K562 (cell line): ENCODE measurements at regions not wholly inside any gene's neighbourhood (a gene's known extent, or its start where the extent isn't known, plus 50 kb on each side); places are given as distances from the start of the nearest gene placed in this dataset.

ENCODE experiments used
- ATAC-seq: fragments of 200-7000 bp; cut with Tn5 transposase; 3 replicates; pipeline ENCODE4 v1.9.1; 2020; ENCODE audit warnings: moderate library complexity
- BruUV-seq: library from RNA; stranded (reverse); fragments of 400-500 nt; replicated peaks from 2 replicates; lab custom pipeline; 2021; lab: Mats Ljungman, UMichigan
- CTCF ChIA-PET: fragments of 300-600 bp; formaldehyde crosslinking; extraction: SDS; loops from one replicate; lab custom pipeline; 2021; ENCODE audit warnings: low intra/inter-chr PET ratio; lab: Yijun Ruan, JAX
- POLR2A ChIA-PET: fragments of 300-600, 350-650 bp; sonication (Branson Sonifier 250); formaldehyde crosslinking; extraction: SDS; loops from one replicate; lab custom pipeline; 2021; ENCODE audit warnings: antibody characterized with exemption, inconsistent platforms; lab: Yijun Ruan, JAX
- DNase-seq, 4 experiments: peaks; one replicate each; pipeline versions ENCODE4 v3.0.0 to v3.0.0-alpha.2; 2011 to 2018; ENCODE audit warnings: low spot score in 3 of 4, mixed read lengths in 3 of 4; ENCODE audit errors: extremely low read depth in 1 of 4
- FAIRE-seq: peaks from 2 replicates; lab custom pipeline; 2011; peaks lifted over from hg19 to GRCh38; lab: Jason Lieb, UNC
- H2AFZ ChIP-seq: 2 replicates; pipeline ENCODE4 v1.6.0; 2011; ENCODE audit warnings: low read depth, low read length, control low read depth, inconsistent platforms
- H3K27ac ChIP-seq: fragments of 200-600 bp; 3 replicates; pipeline ENCODE4 v1.8.0; 2011; ENCODE audit warnings: low read depth, mild to moderate bottlenecking, control low read depth, inconsistent platforms, low read length, moderate library complexity, mixed read lengths; ENCODE audit errors: extremely low read depth
- H3K27me3 ChIP-seq, 2 experiments: fragments of 300-600 bp in 1 of 2; 2 replicates in 1 of 2; 3 replicates in 1 of 2; pipeline versions ENCODE4 v1.6.0 to v1.8.0; 2011; ENCODE audit warnings: inconsistent platforms in 2 of 2, low read length in 2 of 2, mild to moderate bottlenecking in 1 of 2, mixed read lengths in 1 of 2, moderate library complexity in 1 of 2; ENCODE audit not compliant: control insufficient read depth in 2 of 2, insufficient read depth in 2 of 2
- H3K36me3 ChIP-seq: fragments of 300-600 bp; 3 replicates; pipeline ENCODE4 v1.8.0; 2011; ENCODE audit warnings: mild to moderate bottlenecking, low read length, inconsistent platforms; ENCODE audit not compliant: control insufficient read depth, insufficient read depth
- H3K4me1 ChIP-seq, 2 experiments: fragments of 200-600 bp in 1 of 2; replicated peaks in 1 of 2; 2 replicates in 1 of 2; 3 replicates in 1 of 2; pipeline versions ENCODE4 v1.5.1 to v1.8.0; 2011; ENCODE audit warnings: inconsistent platforms in 2 of 2, low read length in 2 of 2, mild to moderate bottlenecking in 1 of 2, mixed read lengths in 1 of 2, moderate library complexity in 1 of 2; ENCODE audit not compliant: control insufficient read depth in 2 of 2, insufficient read depth in 2 of 2
- H3K4me2 ChIP-seq: 2 replicates; pipeline ENCODE4 v1.6.1; 2011; ENCODE audit warnings: low read length, control low read depth, inconsistent platforms, mixed read lengths; ENCODE audit not compliant: insufficient read depth
- H3K4me3 ChIP-seq: fragments of 200-600 bp; sonication (generic), shearing (Covaris generic); 2 replicates; pipeline ENCODE4 v1.5.1; 2016; ENCODE audit warnings: control low read depth, inconsistent platforms
- H3K79me2 ChIP-seq: fragments of 200-600 bp; 3 replicates; pipeline ENCODE4 v1.8.0; 2011; ENCODE audit warnings: low read length, inconsistent platforms; ENCODE audit not compliant: control insufficient read depth, insufficient read depth
- H3K9ac ChIP-seq, 2 experiments: 2 replicates each; pipeline versions ENCODE4 v1.6.0 to v1.6.1; 2011; ENCODE audit warnings: low read depth in 2 of 2, low read length in 2 of 2, control low read depth in 1 of 2, inconsistent platforms in 1 of 2, mild to moderate bottlenecking in 1 of 2, mixed read lengths in 1 of 2; ENCODE audit not compliant: insufficient read depth in 1 of 2
- H3K9me1 ChIP-seq: one replicate; pipeline ENCODE4 v1.6.0; 2011; ENCODE audit warnings: inconsistent platforms, mild to moderate bottlenecking, low read length, moderate library complexity; ENCODE audit not compliant: control insufficient read depth, insufficient read depth
- H3K9me3 ChIP-seq: replicated peaks from 2 replicates; pipeline ENCODE4 v1.5.1; 2011; ENCODE audit warnings: low read depth, low read length, inconsistent platforms; ENCODE audit not compliant: control insufficient read depth, insufficient read depth
- H4K20me1 ChIP-seq: replicated peaks from 2 replicates; pipeline ENCODE4 v1.6.1; 2011; ENCODE audit warnings: low read length, inconsistent platforms, mixed read lengths; ENCODE audit not compliant: control insufficient read depth, insufficient read depth
- CBX2 ChIP-seq: fragments of 200-600 bp; sonication (generic); IDR thresholded peaks from one replicate; pipeline ENCODE4 v1.6.1; 2012; ENCODE audit warnings: mild to moderate bottlenecking, low read length, inconsistent platforms; ENCODE audit not compliant: insufficient read depth, poor library complexity, severe bottlenecking
- ERF ChIP-seq: fragments of 450-650 bp; formaldehyde crosslinking; IDR thresholded peaks from 2 replicates; pipeline ENCODE4 v1.4.0; 2020; ENCODE audit warnings: mild to moderate bottlenecking, mixed read lengths
- HDAC2 ChIP-seq: fragments of 450-650 bp; IDR thresholded peaks from 2 replicates; pipeline ENCODE4 v1.6.1; 2016; ENCODE audit warnings: mild to moderate bottlenecking
- HNRNPL ChIP-seq: fragments of 200-400 bp; formaldehyde crosslinking; IDR thresholded peaks from 2 replicates; pipeline ENCODE4 v1.6.1; 2017; ENCODE audit warnings: low read depth, mild to moderate bottlenecking, low read length
- JUN ChIP-seq, 2 experiments: sonication (generic) in 1 of 2; formaldehyde crosslinking in 1 of 2; IDR thresholded peaks; 2 replicates each; pipeline versions ENCODE4 v1.6.1 to v1.8.0; 2012 to 2022; ENCODE audit warnings: borderline replicate concordance in 2 of 2, mild to moderate bottlenecking in 2 of 2, improper control_type of control experiment in 1 of 2, low read depth in 1 of 2, low read length in 1 of 2, missing genetic modification reagents in 1 of 2
- MTA1 ChIP-seq: fragments of 450-650 bp; IDR thresholded peaks from 2 replicates; pipeline ENCODE4 v1.6.1; 2017; ENCODE audit warnings: borderline replicate concordance
- MTA3 ChIP-seq: fragments of 450-650 bp; formaldehyde crosslinking; IDR thresholded peaks from 2 replicates; pipeline ENCODE4 v1.6.1; 2017; ENCODE audit warnings: mild to moderate bottlenecking, borderline replicate concordance
- MYNN ChIP-seq, 2 experiments: sonication (generic); formaldehyde crosslinking in 1 of 2; IDR thresholded peaks; 2 replicates each; pipeline versions ENCODE4 v1.5.0 to v1.6.1; 2016 to 2020; ENCODE audit warnings: antibody characterized with exemption in 1 of 2, missing genetic modification reagents in 1 of 2
- NRF1 ChIP-seq, 2 experiments: fragments of 450-650 bp; IDR thresholded peaks in 1 of 2; conservative IDR thresholded peaks in 1 of 2; 2 replicates each; pipeline ENCODE4 v1.6.1; 2014; ENCODE audit warnings: mild to moderate bottlenecking in 2 of 2
- SETDB1 ChIP-seq: IDR thresholded peaks from one replicate; pipeline ENCODE4 v1.6.1; 2012; ENCODE audit warnings: low read length, control low read depth, inconsistent platforms
- TCF7L2 ChIP-seq: fragments of 150-350 bp; IDR thresholded peaks from 2 replicates; pipeline ENCODE4 v1.6.1; 2016; ENCODE audit warnings: low read depth, mild to moderate bottlenecking, low read length, moderate library complexity
- ZSCAN29 ChIP-seq: fragments of 450-650 bp; IDR thresholded peaks from 2 replicates; pipeline ENCODE4 v1.6.1; 2017
- WGBS: fragments of 100-300 bp; shearing (Covaris generic); methylation state at CpG from one replicate; pipeline ENCODE4 v1.1.6; 2016; ENCODE audit warnings: low coverage, mixed read lengths; ENCODE audit not compliant: insufficient coverage; ENCODE audit errors: missing lambda C conversion rate; 5-methylcytosine and 5-hydroxymethylcytosine counted together
- in situ Hi-C: fragments of 300-500 bp; cut with MboI; formaldehyde crosslinking; loops from 4 replicates; pipeline ENCODE4 v1.15.0; 2018; ENCODE audit warnings: inconsistent platforms, mixed read lengths
- intact Hi-C: fragments of 100-400 bp; cut with micrococcal nuclease; formaldehyde crosslinking; loops from 2 replicates; pipeline ENCODE4 v1.14.2; 2022
- TF ChIP-seq, protein P1 (sequence below): fragments of 450-650 bp; IDR thresholded peaks from 2 replicates; pipeline ENCODE4 v1.7.1; 2018; ENCODE audit warnings: mild to moderate bottlenecking, low read depth; ENCODE audit not compliant: partially characterized antibody
- TF ChIP-seq, protein P2 (sequence below), 2 experiments: fragments of 450-650 bp; conservative IDR thresholded peaks; 2 replicates each; pipeline ENCODE4 v1.6.1; 2017; ENCODE audit warnings: mild to moderate bottlenecking in 2 of 2, moderate library complexity in 2 of 2
- TF ChIP-seq, protein P3 (sequence below): sonication (generic); formaldehyde crosslinking; IDR thresholded peaks from 2 replicates; pipeline ENCODE4 v1.8.0; 2022; ENCODE audit warnings: mild to moderate bottlenecking, missing genetic modification reagents

DNA sequence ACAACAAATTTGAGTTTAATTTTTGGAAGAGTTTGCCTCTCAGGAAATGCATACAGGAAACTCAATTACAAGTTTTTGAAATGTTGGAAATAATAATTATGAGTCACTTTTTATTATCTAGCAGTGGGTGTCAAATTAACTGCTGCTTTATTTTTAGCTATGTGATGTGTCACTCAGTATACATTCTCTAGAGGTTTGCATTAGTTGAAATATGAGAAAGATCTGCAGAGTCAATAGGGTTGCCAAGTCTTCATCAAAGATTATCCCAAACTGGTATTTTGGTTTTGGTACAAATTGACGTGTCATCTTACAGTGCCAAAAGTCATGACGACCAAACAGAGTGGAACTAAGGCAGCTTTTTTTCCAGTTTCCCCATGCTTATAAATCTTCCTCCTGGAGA lies 54.3 kb upstream of the DIPK1A start:
- H4K20me1 ChIP-seq: no peaks in the 10 kb centered on the region
- intact Hi-C loops: loop anchor here (1.0 kb wide), 1 partner anchor 16 kb away; no protein-coding TSS in a partner anchor
- CTCF ChIA-PET: no interaction called here
- no peak overlapping the region for H3K9ac ChIP-seq
- ATAC-seq (no peak), DNase-seq (no peak), FAIRE-seq (no peak)
- no peak overlapping the region for H2AFZ ChIP-seq
- no peaks in the 10 kb centered on the region for H3K36me3 ChIP-seq
- no peaks in the 10 kb centered on the region for H3K9me1 ChIP-seq
- BruUV-seq: no TSS peak
- POLR2A ChIA-PET: interaction anchor here (1.3 kb wide), 1 partner anchor 8 kb away, joined by 4 read pairs; no protein-coding TSS in a partner anchor
- no peaks in the 10 kb centered on the region for H3K9me3 ChIP-seq
- H3K27ac ChIP-seq: no peak overlapping the region
- no peak overlapping the region for H3K4me2 ChIP-seq
- H3K4me3 ChIP-seq: no peak overlapping the region
- H3K4me1 ChIP-seq: no peaks in the 10 kb centered on the region; a peak in 1 of 5 replicates
- in situ Hi-C loops: no loop called here
- H3K27me3 ChIP-seq: no peaks in the 10 kb centered on the region
- H3K79me2 ChIP-seq: no peaks in the 10 kb centered on the region
- 6% methylated on average over 2 of the region's 2 CpGs for WGBS
- TF ChIP-seq, protein P1, sequence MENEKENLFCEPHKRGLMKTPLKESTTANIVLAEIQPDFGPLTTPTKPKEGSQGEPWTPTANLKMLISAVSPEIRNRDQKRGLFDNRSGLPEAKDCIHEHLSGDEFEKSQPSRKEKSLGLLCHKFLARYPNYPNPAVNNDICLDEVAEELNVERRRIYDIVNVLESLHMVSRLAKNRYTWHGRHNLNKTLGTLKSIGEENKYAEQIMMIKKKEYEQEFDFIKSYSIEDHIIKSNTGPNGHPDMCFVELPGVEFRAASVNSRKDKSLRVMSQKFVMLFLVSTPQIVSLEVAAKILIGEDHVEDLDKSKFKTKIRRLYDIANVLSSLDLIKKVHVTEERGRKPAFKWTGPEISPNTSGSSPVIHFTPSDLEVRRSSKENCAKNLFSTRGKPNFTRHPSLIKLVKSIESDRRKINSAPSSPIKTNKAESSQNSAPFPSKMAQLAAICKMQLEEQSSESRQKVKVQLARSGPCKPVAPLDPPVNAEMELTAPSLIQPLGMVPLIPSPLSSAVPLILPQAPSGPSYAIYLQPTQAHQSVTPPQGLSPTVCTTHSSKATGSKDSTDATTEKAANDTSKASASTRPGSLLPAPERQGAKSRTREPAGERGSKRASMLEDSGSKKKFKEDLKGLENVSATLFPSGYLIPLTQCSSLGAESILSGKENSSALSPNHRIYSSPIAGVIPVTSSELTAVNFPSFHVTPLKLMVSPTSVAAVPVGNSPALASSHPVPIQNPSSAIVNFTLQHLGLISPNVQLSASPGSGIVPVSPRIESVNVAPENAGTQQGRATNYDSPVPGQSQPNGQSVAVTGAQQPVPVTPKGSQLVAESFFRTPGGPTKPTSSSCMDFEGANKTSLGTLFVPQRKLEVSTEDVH: no peak
- TF ChIP-seq HNRNPL: no peak
- no peak for TF ChIP-seq ZSCAN29
- no peak for TF ChIP-seq ERF (CRISPR knock-in tag)
- no peak for TF ChIP-seq NRF1 (conservative IDR thresholded peaks at IDR 0.05 in 1 of 2, IDR thresholded peaks at IDR 0.05 in 1 of 2)
- no peak for TF ChIP-seq CBX2
- TF ChIP-seq MYNN (IDR thresholded peaks at IDR 0.05): no peak
- no peak for TF ChIP-seq MYNN (CRISPR knock-in tag; IDR thresholded peaks at IDR 0.05)
- TF ChIP-seq, protein P2, sequence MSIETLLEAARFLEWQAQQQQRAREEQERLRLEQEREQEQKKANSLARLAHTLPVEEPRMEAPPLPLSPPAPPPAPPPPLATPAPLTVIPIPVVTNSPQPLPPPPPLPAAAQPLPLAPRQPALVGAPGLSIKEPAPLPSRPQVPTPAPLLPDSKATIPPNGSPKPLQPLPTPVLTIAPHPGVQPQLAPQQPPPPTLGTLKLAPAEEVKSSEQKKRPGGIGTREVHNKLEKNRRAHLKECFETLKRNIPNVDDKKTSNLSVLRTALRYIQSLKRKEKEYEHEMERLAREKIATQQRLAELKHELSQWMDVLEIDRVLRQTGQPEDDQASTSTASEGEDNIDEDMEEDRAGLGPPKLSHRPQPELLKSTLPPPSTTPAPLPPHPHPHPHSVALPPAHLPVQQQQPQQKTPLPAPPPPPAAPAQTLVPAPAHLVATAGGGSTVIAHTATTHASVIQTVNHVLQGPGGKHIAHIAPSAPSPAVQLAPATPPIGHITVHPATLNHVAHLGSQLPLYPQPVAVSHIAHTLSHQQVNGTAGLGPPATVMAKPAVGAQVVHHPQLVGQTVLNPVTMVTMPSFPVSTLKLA (conservative IDR thresholded peaks at IDR 0.05): no peak
- no peak for TF ChIP-seq SETDB1
- TF ChIP-seq MTA1: no peak
- TF ChIP-seq MTA3: no peak
- TF ChIP-seq, protein P3, sequence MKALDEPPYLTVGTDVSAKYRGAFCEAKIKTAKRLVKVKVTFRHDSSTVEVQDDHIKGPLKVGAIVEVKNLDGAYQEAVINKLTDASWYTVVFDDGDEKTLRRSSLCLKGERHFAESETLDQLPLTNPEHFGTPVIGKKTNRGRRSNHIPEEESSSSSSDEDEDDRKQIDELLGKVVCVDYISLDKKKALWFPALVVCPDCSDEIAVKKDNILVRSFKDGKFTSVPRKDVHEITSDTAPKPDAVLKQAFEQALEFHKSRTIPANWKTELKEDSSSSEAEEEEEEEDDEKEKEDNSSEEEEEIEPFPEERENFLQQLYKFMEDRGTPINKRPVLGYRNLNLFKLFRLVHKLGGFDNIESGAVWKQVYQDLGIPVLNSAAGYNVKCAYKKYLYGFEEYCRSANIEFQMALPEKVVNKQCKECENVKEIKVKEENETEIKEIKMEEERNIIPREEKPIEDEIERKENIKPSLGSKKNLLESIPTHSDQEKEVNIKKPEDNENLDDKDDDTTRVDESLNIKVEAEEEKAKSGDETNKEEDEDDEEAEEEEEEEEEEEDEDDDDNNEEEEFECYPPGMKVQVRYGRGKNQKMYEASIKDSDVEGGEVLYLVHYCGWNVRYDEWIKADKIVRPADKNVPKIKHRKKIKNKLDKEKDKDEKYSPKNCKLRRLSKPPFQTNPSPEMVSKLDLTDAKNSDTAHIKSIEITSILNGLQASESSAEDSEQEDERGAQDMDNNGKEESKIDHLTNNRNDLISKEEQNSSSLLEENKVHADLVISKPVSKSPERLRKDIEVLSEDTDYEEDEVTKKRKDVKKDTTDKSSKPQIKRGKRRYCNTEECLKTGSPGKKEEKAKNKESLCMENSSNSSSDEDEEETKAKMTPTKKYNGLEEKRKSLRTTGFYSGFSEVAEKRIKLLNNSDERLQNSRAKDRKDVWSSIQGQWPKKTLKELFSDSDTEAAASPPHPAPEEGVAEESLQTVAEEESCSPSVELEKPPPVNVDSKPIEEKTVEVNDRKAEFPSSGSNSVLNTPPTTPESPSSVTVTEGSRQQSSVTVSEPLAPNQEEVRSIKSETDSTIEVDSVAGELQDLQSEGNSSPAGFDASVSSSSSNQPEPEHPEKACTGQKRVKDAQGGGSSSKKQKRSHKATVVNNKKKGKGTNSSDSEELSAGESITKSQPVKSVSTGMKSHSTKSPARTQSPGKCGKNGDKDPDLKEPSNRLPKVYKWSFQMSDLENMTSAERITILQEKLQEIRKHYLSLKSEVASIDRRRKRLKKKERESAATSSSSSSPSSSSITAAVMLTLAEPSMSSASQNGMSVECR (CRISPR knock-in tag): no peak
- TF ChIP-seq JUN (IDR thresholded peaks at IDR 0.05; ENCODE audit: borderline replicate concordance, low read depth, low read length): no peak
- TF ChIP-seq JUN (CRISPR knock-in tag; IDR thresholded peaks at IDR 0.05; ENCODE audit: borderline replicate concordance): no peak
- no peak for TF ChIP-seq TCF7L2
- TF ChIP-seq HDAC2: no peak
